Heart right ventricle (tissue), 16 donors: ENCODE measurements at regions not wholly inside any gene's neighbourhood (a gene's known extent, or its start where the extent isn't known, plus 50 kb on each side); places are given as distances from the start of the nearest gene placed in this dataset.

Experiments
- ATAC-seq, 8 donors: fragments of 200-7000 bp; cut with Tn5 transposase; one replicate each; pipeline ENCODE4 v1.9.1; 2020; ENCODE audit warnings: mild to moderate bottlenecking in 8 of 8, moderate library complexity in 8 of 8, moderate number of reproducible peaks in 1 of 8
- DNase-seq, 2 donors: peaks; one replicate each; pipeline ENCODE4 v3.0.0-alpha.2; 2020
- H3K27ac ChIP-seq, 10 donors: fragments of 200-600 bp; sonication (generic) in 2 of 10; one replicate each; pipeline versions ENCODE4 v1.5.0 to v1.8.0; 2020 to 2022; ENCODE audit warnings: mild to moderate bottlenecking in 3 of 10
- H3K27me3 ChIP-seq, 7 donors: fragments of 200-600 bp; one replicate each; pipeline ENCODE4 v1.8.0; 2021 to 2022; ENCODE audit warnings: mild to moderate bottlenecking in 2 of 7
- H3K36me3 ChIP-seq, 9 donors: fragments of 200-600 bp; sonication (generic) in 1 of 9; one replicate each; pipeline versions ENCODE4 v1.5.0 to v1.8.0; 2020 to 2022; ENCODE audit warnings: mild to moderate bottlenecking in 2 of 9
- H3K4me1 ChIP-seq, 9 donors: fragments of 200-600 bp; sonication (generic) in 1 of 9; one replicate each; pipeline versions ENCODE4 v1.5.0 to v1.8.0; 2020 to 2022; ENCODE audit warnings: mild to moderate bottlenecking in 4 of 9
- H3K4me3 ChIP-seq, 10 donors: fragments of 200-600 bp; sonication (generic) in 2 of 10; one replicate each; pipeline versions ENCODE4 v1.5.0 to v1.8.0; 2020 to 2022; ENCODE audit warnings: mild to moderate bottlenecking in 7 of 10, moderate library complexity in 2 of 10
- H3K9me3 ChIP-seq, 11 donors: fragments of 200-600 bp in 10 of 11; sonication (generic) in 2 of 11; one replicate each; pipeline versions ENCODE4 v1.5.0 to v1.8.0; 2013 to 2022; ENCODE audit warnings: mild to moderate bottlenecking in 2 of 11, control low read depth in 1 of 11, moderate library complexity in 1 of 11
- CTCF ChIP-seq, 9 donors: fragments of 200-600 bp; sonication (generic) in 2 of 9; IDR thresholded peaks; one replicate each; pipeline versions ENCODE4 v1.5.0 to v1.8.0; 2021 to 2022; ENCODE audit warnings: antibody characterized with exemption in 9 of 9, mild to moderate bottlenecking in 5 of 9, moderate library complexity in 1 of 9
- WGBS, 2 donors: extraction: QIAGEN DNeasy Blood & Tissue Kit; methylation state at CpG; one replicate each; pipeline ENCODE4 v1.1.7; 2013; ENCODE audit warnings: inconsistent platforms in 1 of 2; 5-methylcytosine and 5-hydroxymethylcytosine counted together
- intact Hi-C, 10 donors: fragments of 100-400 bp; cut with DNase I; formaldehyde crosslinking; loops; one replicate each; pipeline versions ENCODE4 v1.11.1 to v1.14.2; 2022
- donor health status: Arrhythmogenic right ventricular cardiomyopathy.
- donor health status: ischemic (EF 13 %, LVEDD 7.1; RV severe dilation, severe dysfunction).
- donor health status: healthy with polysubstance abuse.
- donor health status: DM: no; HTN: yes; CAD: no.
- donor health status: DM: no; HTN: no; CAD: no.
- donor health status: ischemic (EF 25% LVEDD 6.9; RV normal size, moderate dysfunction).
- donor health status: ischemic (EF 25% LVEDD 5.7; RV mildly dilated, moderate dysfunction).
- donor health status: healthy.
- donor health status: DM: yes; HTN: yes; CAD: no.
- donor health status: Ischemic cardiomyopathy.
- donor health status: ischemic (EF 35%, LVEDD 5.7; RV mildly dilated, moderate dysfunction).
- donor health status: nonischemic (EF 11% LVEDD 7.7; RV severe dilation, severe dysfunction).
- donor health status: DM: yes; HTN: yes; CAD: no.
- donor health status: PGD.
- donor health status: ischemic (EF 29% LVEDD 5.4; RV normal size, mild dysfunction).
- donor health status: nonischemic (EF 23%, LVEDD 6.1; RV moderate dilation, normal function).

GRCh38 chr12:115491511-115492250 is 785.8 kb downstream of the MED13L start:
- intact Hi-C loops = no loop called here

GRCh38 chr12:115489253-115489652 is 788.2 kb downstream of the MED13L start:
- TF ChIP-seq CTCF (IDR thresholded peaks at IDR 0.05) = no peak
- H3K36me3 ChIP-seq = no peaks in the 10 kb centered on the region
- H3K9me3 ChIP-seq = peaks cover 0 to 8% (median 4%) of the 10 kb centered on the region in 11 donors
- DNase-seq (no peak), ATAC-seq (peak in 6 of 8 donors; percentile 33 to 67 (median 41))
- H3K4me1 ChIP-seq = no peaks in the 10 kb centered on the region
- peaks cover 0 to 21% (median 0%) of the 10 kb centered on the region in 7 donors for H3K27me3 ChIP-seq
- intact Hi-C loops = no loop called here
- peak overlapping the region in 1 of 10 donors; percentile 11 for H3K27ac ChIP-seq
- H3K4me3 ChIP-seq = no peak overlapping the region
- 60 to 62% methylated on average over 8 of the region's 8 CpGs for WGBS, 2 donors

More at GRCh38 chr12:115491511-115492250, 785.8 kb downstream of the MED13L start:
- ATAC-seq (no peak), DNase-seq (no peak)
- peaks cover 0 to 13% (median 0%) of the 10 kb centered on the region in 7 donors for H3K27me3 ChIP-seq
- H3K27ac ChIP-seq = no peak overlapping the region
- no peaks in the 10 kb centered on the region for H3K36me3 ChIP-seq
- H3K9me3 ChIP-seq = no peaks in the 10 kb centered on the region
- TF ChIP-seq CTCF (IDR thresholded peaks at IDR 0.05) = no peak
- no peak overlapping the region for H3K4me3 ChIP-seq
- H3K4me1 ChIP-seq = no peaks in the 10 kb centered on the region
- 55 to 64% methylated on average over 8 of the region's 8 CpGs for WGBS, 2 donors

- peaks cover 0 to 12% (median 4%) of the 10 kb centered on the region in 11 donors for H3K9me3 ChIP-seq
- TF ChIP-seq CTCF (IDR thresholded peaks at IDR 0.05) = no peak
- H3K4me3 ChIP-seq = no peak overlapping the region
- no peak overlapping the region for H3K27ac ChIP-seq
- peaks cover 0 to 21% (median 0%) of the 10 kb centered on the region in 7 donors for H3K27me3 ChIP-seq
- DNase-seq = no peak
- ATAC-seq = no peak
- 74 to 81% methylated on average over 6 of the region's 6 CpGs for whole genome bisulfite sequencing, 2 donors
- intact Hi-C loops = no loop called here
- H3K36me3 ChIP-seq = no peaks in the 10 kb centered on the region
- no peaks in the 10 kb centered on the region for H3K4me1 ChIP-seq
These were observed 791.5 kb downstream of the MED13L start for GRCh38 chr12:115485967-115486366.

GRCh38 chr12:115485503-115485902 is 792.0 kb downstream of the MED13L start:
- intact Hi-C loops = no loop called here
- H3K27ac ChIP-seq = no peak overlapping the region
- 90 to 91% methylated on average over 2 of the region's 2 CpGs for WGBS, 2 donors

More at GRCh38 chr12:115485503-115485902, 792.0 kb downstream of the MED13L start:
- Histone ChIP-seq H3K4me1 (no peaks in the 10 kb centered on the region), H3K9me3 (peaks cover 0 to 12% (median 4%) of the 10 kb centered on the region in 11 donors), H3K27me3 (peaks cover 0 to 21% (median 0%) of the 10 kb centered on the region in 7 donors), H3K36me3 (no peaks in the 10 kb centered on the region), H3K4me3 (no peak overlapping the region)
- ATAC-seq = no peak
- no peak for DNase-seq
- TF ChIP-seq CTCF (IDR thresholded peaks at IDR 0.05) = no peak
